K562 (cell line): ENCODE measurements at regions not wholly inside any gene's neighbourhood (a gene's known extent, or its start where the extent isn't known, plus 50 kb on each side); places are given as distances from the start of the nearest gene placed in this dataset.

Experiments used
- ATAC-seq: fragments of 200-7000 bp; cut with Tn5 transposase; 3 replicates; pipeline ENCODE4 v1.9.1; 2020; ENCODE audit warnings: moderate library complexity
- BruUV-seq: library from RNA; stranded (reverse); fragments of 400-500 nt; replicated peaks from 2 replicates; lab custom pipeline; 2021; lab: Mats Ljungman, UMichigan
- CTCF ChIA-PET: fragments of 300-600 bp; formaldehyde crosslinking; extraction: SDS; loops from one replicate; lab custom pipeline; 2021; ENCODE audit warnings: low intra/inter-chr PET ratio; lab: Yijun Ruan, JAX
- POLR2A ChIA-PET: fragments of 300-600, 350-650 bp; sonication (Branson Sonifier 250); formaldehyde crosslinking; extraction: SDS; loops from one replicate; lab custom pipeline; 2021; ENCODE audit warnings: antibody characterized with exemption, inconsistent platforms; lab: Yijun Ruan, JAX
- DNase-seq, 4 experiments: peaks; one replicate each; pipeline versions ENCODE4 v3.0.0 to v3.0.0-alpha.2; 2011 to 2018; ENCODE audit warnings: low spot score in 3 of 4, mixed read lengths in 3 of 4; ENCODE audit errors: extremely low read depth in 1 of 4
- FAIRE-seq: peaks from 2 replicates; lab custom pipeline; 2011; peaks lifted over from hg19 to GRCh38; lab: Jason Lieb, UNC
- H2AFZ ChIP-seq: 2 replicates; pipeline ENCODE4 v1.6.0; 2011; ENCODE audit warnings: low read depth, low read length, control low read depth, inconsistent platforms
- H3K27ac ChIP-seq: fragments of 200-600 bp; 3 replicates; pipeline ENCODE4 v1.8.0; 2011; ENCODE audit warnings: low read depth, mild to moderate bottlenecking, control low read depth, inconsistent platforms, low read length, moderate library complexity, mixed read lengths; ENCODE audit errors: extremely low read depth
- H3K27me3 ChIP-seq, 2 experiments: fragments of 300-600 bp in 1 of 2; 2 replicates in 1 of 2; 3 replicates in 1 of 2; pipeline versions ENCODE4 v1.6.0 to v1.8.0; 2011; ENCODE audit warnings: inconsistent platforms in 2 of 2, low read length in 2 of 2, mild to moderate bottlenecking in 1 of 2, mixed read lengths in 1 of 2, moderate library complexity in 1 of 2; ENCODE audit not compliant: control insufficient read depth in 2 of 2, insufficient read depth in 2 of 2
- H3K36me3 ChIP-seq: fragments of 300-600 bp; 3 replicates; pipeline ENCODE4 v1.8.0; 2011; ENCODE audit warnings: mild to moderate bottlenecking, low read length, inconsistent platforms; ENCODE audit not compliant: control insufficient read depth, insufficient read depth
- H3K4me1 ChIP-seq, 2 experiments: fragments of 200-600 bp in 1 of 2; replicated peaks in 1 of 2; 2 replicates in 1 of 2; 3 replicates in 1 of 2; pipeline versions ENCODE4 v1.5.1 to v1.8.0; 2011; ENCODE audit warnings: inconsistent platforms in 2 of 2, low read length in 2 of 2, mild to moderate bottlenecking in 1 of 2, mixed read lengths in 1 of 2, moderate library complexity in 1 of 2; ENCODE audit not compliant: control insufficient read depth in 2 of 2, insufficient read depth in 2 of 2
- H3K4me2 ChIP-seq: 2 replicates; pipeline ENCODE4 v1.6.1; 2011; ENCODE audit warnings: low read length, control low read depth, inconsistent platforms, mixed read lengths; ENCODE audit not compliant: insufficient read depth
- H3K4me3 ChIP-seq: fragments of 200-600 bp; sonication (generic), shearing (Covaris generic); 2 replicates; pipeline ENCODE4 v1.5.1; 2016; ENCODE audit warnings: control low read depth, inconsistent platforms
- H3K79me2 ChIP-seq: fragments of 200-600 bp; 3 replicates; pipeline ENCODE4 v1.8.0; 2011; ENCODE audit warnings: low read length, inconsistent platforms; ENCODE audit not compliant: control insufficient read depth, insufficient read depth
- H3K9ac ChIP-seq, 2 experiments: 2 replicates each; pipeline versions ENCODE4 v1.6.0 to v1.6.1; 2011; ENCODE audit warnings: low read depth in 2 of 2, low read length in 2 of 2, control low read depth in 1 of 2, inconsistent platforms in 1 of 2, mild to moderate bottlenecking in 1 of 2, mixed read lengths in 1 of 2; ENCODE audit not compliant: insufficient read depth in 1 of 2
- H3K9me1 ChIP-seq: one replicate; pipeline ENCODE4 v1.6.0; 2011; ENCODE audit warnings: inconsistent platforms, mild to moderate bottlenecking, low read length, moderate library complexity; ENCODE audit not compliant: control insufficient read depth, insufficient read depth
- H3K9me3 ChIP-seq: replicated peaks from 2 replicates; pipeline ENCODE4 v1.5.1; 2011; ENCODE audit warnings: low read depth, low read length, inconsistent platforms; ENCODE audit not compliant: control insufficient read depth, insufficient read depth
- H4K20me1 ChIP-seq: replicated peaks from 2 replicates; pipeline ENCODE4 v1.6.1; 2011; ENCODE audit warnings: low read length, inconsistent platforms, mixed read lengths; ENCODE audit not compliant: control insufficient read depth, insufficient read depth
- CCAR2 ChIP-seq: fragments of 200-400 bp; formaldehyde crosslinking; IDR thresholded peaks from 2 replicates; pipeline ENCODE4 v1.6.1; 2017; ENCODE audit warnings: mild to moderate bottlenecking, low read depth, low read length
- HDAC1 ChIP-seq, 2 experiments: fragments of 450-650 bp; IDR thresholded peaks; 2 replicates each; pipeline ENCODE4 v1.6.1; 2016 to 2017; ENCODE audit warnings: inconsistent platforms in 1 of 2, mild to moderate bottlenecking in 1 of 2, moderate library complexity in 1 of 2
- ILF3 ChIP-seq: fragments of 450-650 bp; IDR thresholded peaks from 2 replicates; pipeline ENCODE4 v1.6.1; 2018; ENCODE audit warnings: antibody characterized with exemption, mild to moderate bottlenecking, moderate library complexity, borderline replicate concordance
- NEUROD1 ChIP-seq: fragments of 150-350 bp; IDR thresholded peaks from 2 replicates; pipeline ENCODE4 v1.6.1; 2014; ENCODE audit warnings: borderline replicate concordance, low read length, low read depth; ENCODE audit not compliant: partially characterized antibody
- RBM17 ChIP-seq: fragments of 200-400 bp; formaldehyde crosslinking; IDR thresholded peaks from 2 replicates; pipeline ENCODE4 v1.6.1; 2017; ENCODE audit warnings: low read depth, mild to moderate bottlenecking, low read length, borderline replicate concordance
- RFX7 ChIP-seq: fragments of 250-450 bp; sonication (Bioruptor Pico); IDR thresholded peaks from 2 replicates; pipeline ENCODE4 v1.5.1; 2021; ENCODE audit warnings: mild to moderate bottlenecking
- ZNF764 ChIP-seq: fragments of 250-450 bp; sonication (Bioruptor Pico); IDR thresholded peaks from 2 replicates; pipeline ENCODE4 v1.4.0; 2020; ENCODE audit warnings: low read depth, mild to moderate bottlenecking, moderate library complexity
- WGBS: fragments of 100-300 bp; shearing (Covaris generic); methylation state at CpG from one replicate; pipeline ENCODE4 v1.1.6; 2016; ENCODE audit warnings: low coverage, mixed read lengths; ENCODE audit not compliant: insufficient coverage; ENCODE audit errors: missing lambda C conversion rate; 5-methylcytosine and 5-hydroxymethylcytosine counted together
- in situ Hi-C: fragments of 300-500 bp; cut with MboI; formaldehyde crosslinking; loops from 4 replicates; pipeline ENCODE4 v1.15.0; 2018; ENCODE audit warnings: inconsistent platforms, mixed read lengths
- intact Hi-C: fragments of 100-400 bp; cut with micrococcal nuclease; formaldehyde crosslinking; loops from 2 replicates; pipeline ENCODE4 v1.14.2; 2022
- TF ChIP-seq, protein P1 (sequence below), 2 experiments: fragments of 450-650 bp in 1 of 2; IDR thresholded peaks; 2 replicates each; pipeline ENCODE4 v1.6.1; 2011 to 2017; ENCODE audit warnings: low read depth in 2 of 2, antibody characterized with exemption in 1 of 2, borderline replicate concordance in 1 of 2, low read length in 1 of 2, mild to moderate bottlenecking in 1 of 2, mixed read lengths in 1 of 2; ENCODE audit not compliant: control insufficient read depth in 1 of 2

- TF ChIP-seq, protein P1, sequence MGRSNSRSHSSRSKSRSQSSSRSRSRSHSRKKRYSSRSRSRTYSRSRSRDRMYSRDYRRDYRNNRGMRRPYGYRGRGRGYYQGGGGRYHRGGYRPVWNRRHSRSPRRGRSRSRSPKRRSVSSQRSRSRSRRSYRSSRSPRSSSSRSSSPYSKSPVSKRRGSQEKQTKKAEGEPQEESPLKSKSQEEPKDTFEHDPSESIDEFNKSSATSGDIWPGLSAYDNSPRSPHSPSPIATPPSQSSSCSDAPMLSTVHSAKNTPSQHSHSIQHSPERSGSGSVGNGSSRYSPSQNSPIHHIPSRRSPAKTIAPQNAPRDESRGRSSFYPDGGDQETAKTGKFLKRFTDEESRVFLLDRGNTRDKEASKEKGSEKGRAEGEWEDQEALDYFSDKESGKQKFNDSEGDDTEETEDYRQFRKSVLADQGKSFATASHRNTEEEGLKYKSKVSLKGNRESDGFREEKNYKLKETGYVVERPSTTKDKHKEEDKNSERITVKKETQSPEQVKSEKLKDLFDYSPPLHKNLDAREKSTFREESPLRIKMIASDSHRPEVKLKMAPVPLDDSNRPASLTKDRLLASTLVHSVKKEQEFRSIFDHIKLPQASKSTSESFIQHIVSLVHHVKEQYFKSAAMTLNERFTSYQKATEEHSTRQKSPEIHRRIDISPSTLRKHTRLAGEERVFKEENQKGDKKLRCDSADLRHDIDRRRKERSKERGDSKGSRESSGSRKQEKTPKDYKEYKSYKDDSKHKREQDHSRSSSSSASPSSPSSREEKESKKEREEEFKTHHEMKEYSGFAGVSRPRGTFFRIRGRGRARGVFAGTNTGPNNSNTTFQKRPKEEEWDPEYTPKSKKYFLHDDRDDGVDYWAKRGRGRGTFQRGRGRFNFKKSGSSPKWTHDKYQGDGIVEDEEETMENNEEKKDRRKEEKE (IDR thresholded peaks at IDR 0.05; ENCODE audit: borderline replicate concordance in 1 of 2, control insufficient read depth in 1 of 2, low read depth in 2 of 2, low read length in 1 of 2), result no peak
- TF ChIP-seq RFX7 (CRISPR knock-in tag) (no peak), ILF3 (no peak), NEUROD1 (no peak), CCAR2 (no peak)
- TF ChIP-seq, all 486 proteins: peak for 3
These were observed 522.5 kb downstream of the CD83 start (continued) for GRCh38 chr6:14639983-14640599.

GRCh38 chr6:14640631-14641030, 523.1 kb downstream of the CD83 start:
- ChIA-PET POLR2A (interaction anchor here (0.6 to 1.3 kb wide), 4 partner anchors 10 to 1856 kb away, joined by 3 to 4 read pairs (median 4); no protein-coding TSS in a partner anchor), CTCF (no interaction called here)
- no TSS peak for BruUV-seq
- no peak overlapping the region for H3K4me3 ChIP-seq
- no peak overlapping the region for H3K9ac ChIP-seq
- H3K4me2 ChIP-seq, result no peak overlapping the region
- no peak overlapping the region for H3K27ac ChIP-seq
- H3K4me1 ChIP-seq, result peaks cover 11 to 43% of the 10 kb centered on the region in 2 experiments; a peak in 4 of 5 replicates
- in situ Hi-C loops (no loop called here), intact Hi-C loops (no loop called here)
- no peaks in the 10 kb centered on the region for H3K9me1 ChIP-seq
- ATAC-seq (no peak), DNase-seq (no peak), FAIRE-seq (no peak)
- no peaks in the 10 kb centered on the region for H3K9me3 ChIP-seq
- no peak overlapping the region; the same call in 1 of the 2 replicates for H2AFZ ChIP-seq
- no peaks in the 10 kb centered on the region for H3K27me3 ChIP-seq
- TF ChIP-seq RBM17 (no peak), ZNF764 (CRISPR knock-in tag) (no peak), HDAC1 (IDR thresholded peaks at IDR 0.05) (no peak)
- H3K79me2 ChIP-seq, result no peaks in the 10 kb centered on the region
- 37% methylated on average over 2 of the region's 2 CpGs for WGBS
- H3K36me3 ChIP-seq, result no peaks in the 10 kb centered on the region
- no peaks in the 10 kb centered on the region for H4K20me1 ChIP-seq
